ENCODE measurements at regions not wholly inside any gene's neighbourhood (a gene's known extent, or its start where the extent isn't known, plus 50 kb on each side); places are given as distances from the start of the nearest gene placed in this dataset.

DNA sequence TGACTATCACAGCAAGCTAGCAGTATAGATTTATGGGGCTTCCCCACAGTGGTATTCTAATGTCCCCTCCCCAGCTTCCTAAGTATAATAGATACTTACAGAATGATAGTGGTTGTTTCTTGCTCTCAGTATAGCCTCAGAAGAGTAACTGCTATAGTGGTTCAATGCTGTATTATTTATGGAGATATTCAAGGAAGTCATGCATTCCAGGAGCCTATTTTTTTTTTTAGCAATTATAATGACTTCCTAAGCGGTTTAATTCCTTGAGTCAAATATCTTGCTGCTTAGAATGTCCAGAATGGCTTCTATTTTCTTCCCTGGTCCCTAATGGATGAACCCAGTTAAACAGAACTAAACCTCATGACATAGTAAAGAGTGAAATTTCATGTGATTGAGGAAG lies 451.5 kb upstream of the SEMA3D start:
- TF ChIP-seq, protein P1, sequence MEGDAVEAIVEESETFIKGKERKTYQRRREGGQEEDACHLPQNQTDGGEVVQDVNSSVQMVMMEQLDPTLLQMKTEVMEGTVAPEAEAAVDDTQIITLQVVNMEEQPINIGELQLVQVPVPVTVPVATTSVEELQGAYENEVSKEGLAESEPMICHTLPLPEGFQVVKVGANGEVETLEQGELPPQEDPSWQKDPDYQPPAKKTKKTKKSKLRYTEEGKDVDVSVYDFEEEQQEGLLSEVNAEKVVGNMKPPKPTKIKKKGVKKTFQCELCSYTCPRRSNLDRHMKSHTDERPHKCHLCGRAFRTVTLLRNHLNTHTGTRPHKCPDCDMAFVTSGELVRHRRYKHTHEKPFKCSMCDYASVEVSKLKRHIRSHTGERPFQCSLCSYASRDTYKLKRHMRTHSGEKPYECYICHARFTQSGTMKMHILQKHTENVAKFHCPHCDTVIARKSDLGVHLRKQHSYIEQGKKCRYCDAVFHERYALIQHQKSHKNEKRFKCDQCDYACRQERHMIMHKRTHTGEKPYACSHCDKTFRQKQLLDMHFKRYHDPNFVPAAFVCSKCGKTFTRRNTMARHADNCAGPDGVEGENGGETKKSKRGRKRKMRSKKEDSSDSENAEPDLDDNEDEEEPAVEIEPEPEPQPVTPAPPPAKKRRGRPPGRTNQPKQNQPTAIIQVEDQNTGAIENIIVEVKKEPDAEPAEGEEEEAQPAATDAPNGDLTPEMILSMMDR (IDR thresholded peaks at IDR 0.05; ENCODE audit: low read depth, low read length) = no peak
- TF ChIP-seq POLR2A (IDR thresholded peaks at IDR 0.05; ENCODE audit: extremely low read depth, insufficient read length) (no peak), MYC (IDR thresholded peaks at IDR 0.05; ENCODE audit: low read depth, low read length) (no peak)

Measured in NB4 (cell line).